ENCODE measurements at regions not wholly inside any gene's neighbourhood (a gene's known extent, or its start where the extent isn't known, plus 50 kb on each side); places are given as distances from the start of the nearest gene placed in this dataset.

- DNase-seq (ENCODE audit: low read depth) = no peak
Measured at GRCh38 chr15:62840526-62841268, 201.8 kb upstream of the TPM1 start.

- DNase-seq (ENCODE audit: low read depth) = no peak
Measured at GRCh38 chr15:62841269-62841628, 201.3 kb upstream of the TPM1 start.

- DNase-seq (ENCODE audit: low read depth) = no peak
Measured at GRCh38 chr15:62841891-62842559, 200.5 kb upstream of the TPM1 start.

GRCh38 chr15:62843311-62843710 is 199.2 kb upstream of the TPM1 start:
- no peak for DNase-seq (ENCODE audit: low read depth)

- no peak for DNase-seq (ENCODE audit: low read depth)
Measured at GRCh38 chr15:62844564-62845240, 197.8 kb upstream of the TPM1 start.

GRCh38 chr15:62845241-62846126 is 197.1 kb upstream of the TPM1 start:
- DNase-seq (ENCODE audit: low read depth) = no peak

- DNase-seq (ENCODE audit: low read depth) = no peak
Measured at GRCh38 chr15:62846131-62846804, 196.3 kb upstream of the TPM1 start.

- DNase-seq (ENCODE audit: low read depth) = no peak
Measured at GRCh38 chr15:62846805-62847495, 195.6 kb upstream of the TPM1 start.

- DNase-seq (ENCODE audit: low read depth) = no peak
Measured at GRCh38 chr15:62847900-62848489, 194.6 kb upstream of the TPM1 start.

GRCh38 chr15:62848632-62849050 is 193.9 kb upstream of the TPM1 start:
- DNase-seq (ENCODE audit: low read depth) = no peak

GRCh38 chr15:62849316-62850106 is 193.0 kb upstream of the TPM1 start:
- no peak for DNase-seq (ENCODE audit: low read depth)

- DNase-seq (ENCODE audit: low read depth) = no peak
Measured at GRCh38 chr15:62850318-62850717, 192.2 kb upstream of the TPM1 start.

- DNase-seq (ENCODE audit: low read depth) = no peak
Measured at GRCh38 chr15:62850791-62851291, 191.7 kb upstream of the TPM1 start.

GRCh38 chr15:62853114-62853840 is 189.3 kb upstream of the TPM1 start:
- no peak for DNase-seq (ENCODE audit: low read depth)

- DNase-seq (ENCODE audit: low read depth) = no peak
Measured at GRCh38 chr15:62853841-62854225, 188.7 kb upstream of the TPM1 start.

- no peak for DNase-seq (ENCODE audit: low read depth)
Measured at GRCh38 chr15:62854420-62855084, 188.0 kb upstream of the TPM1 start.

GRCh38 chr15:62855085-62855476 is 187.5 kb upstream of the TPM1 start:
- no peak for DNase-seq (ENCODE audit: low read depth)

- DNase-seq (ENCODE audit: low read depth) = no peak
Measured at GRCh38 chr15:62856466-62857246, 185.9 kb upstream of the TPM1 start.

Measured in stimulated activated CD8-positive, alpha-beta memory T cell treated with anti-CD3 and anti-CD28 coated beads, Interleukin-12 subunit alpha, Interleukin-12 subunit beta, amount 100 ng/mL, for 1 hour (primary cell).